ENCODE measurements at regions not wholly inside any gene's neighbourhood (a gene's known extent, or its start where the extent isn't known, plus 50 kb on each side); places are given as distances from the start of the nearest gene placed in this dataset.
A peak's percentile ranks its signal among the peaks of the same experiment; 100 is the strongest.

DNA sequence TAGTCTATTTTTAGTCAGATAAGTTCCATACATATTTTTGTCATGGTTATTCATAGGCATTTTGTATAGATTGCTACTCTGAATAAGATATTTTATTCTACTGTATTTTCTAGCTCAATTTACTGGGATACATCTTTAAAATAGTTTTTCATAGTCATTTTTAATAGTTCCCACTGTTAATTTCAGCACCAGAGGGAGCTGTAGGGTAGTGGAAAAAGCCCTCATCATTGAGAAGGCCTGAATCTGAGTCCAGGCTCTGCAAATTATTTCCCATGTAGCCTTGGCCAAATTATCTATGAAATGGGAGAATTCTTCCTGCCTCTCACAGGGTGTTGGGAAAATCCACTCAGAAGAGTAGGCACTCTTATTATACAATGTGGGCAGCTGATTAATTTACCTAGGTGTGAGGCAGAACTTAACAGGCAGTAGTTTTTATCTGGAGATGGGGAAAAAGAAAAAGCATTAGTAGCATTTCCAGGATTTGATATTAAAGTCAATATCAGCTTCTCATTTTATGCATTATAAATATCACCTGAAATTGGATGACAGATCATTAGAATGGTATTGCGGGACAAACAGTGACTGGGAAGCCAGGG lies 102.9 kb upstream of the PAQR3 start:
- TF ChIP-seq, protein P1, sequence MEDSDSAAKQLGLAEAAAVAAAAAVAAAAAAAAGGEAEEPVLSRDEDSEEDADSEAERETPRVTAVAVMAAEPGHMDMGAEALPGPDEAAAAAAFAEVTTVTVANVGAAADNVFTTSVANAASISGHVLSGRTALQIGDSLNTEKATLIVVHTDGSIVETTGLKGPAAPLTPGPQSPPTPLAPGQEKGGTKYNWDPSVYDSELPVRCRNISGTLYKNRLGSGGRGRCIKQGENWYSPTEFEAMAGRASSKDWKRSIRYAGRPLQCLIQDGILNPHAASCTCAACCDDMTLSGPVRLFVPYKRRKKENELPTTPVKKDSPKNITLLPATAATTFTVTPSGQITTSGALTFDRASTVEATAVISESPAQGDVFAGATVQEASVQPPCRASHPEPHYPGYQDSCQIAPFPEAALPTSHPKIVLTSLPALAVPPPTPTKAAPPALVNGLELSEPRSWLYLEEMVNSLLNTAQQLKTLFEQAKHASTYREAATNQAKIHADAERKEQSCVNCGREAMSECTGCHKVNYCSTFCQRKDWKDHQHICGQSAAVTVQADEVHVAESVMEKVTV (CRISPR knock-in tag; IDR thresholded peaks at IDR 0.05) = peak; percentile 86
- TF ChIP-seq NFIC (IDR thresholded peaks at IDR 0.05) (no peak), CEBPB (tag; IDR thresholded peaks at IDR 0.05) (no peak), GATA2 (CRISPR knock-in tag; IDR thresholded peaks at IDR 0.05) (no peak), TCF7L2 (IDR thresholded peaks at IDR 0.05; ENCODE audit: low read depth, low read length) (no peak), ELF4 (CRISPR knock-in tag; IDR thresholded peaks at IDR 0.05) (no peak), RAD51 (IDR thresholded peaks at IDR 0.05; ENCODE audit: borderline replicate concordance, low read depth) (no peak), ZKSCAN3 (CRISPR knock-in tag; IDR thresholded peaks at IDR 0.05) (no peak)
- TF ChIP-seq, protein P2, sequence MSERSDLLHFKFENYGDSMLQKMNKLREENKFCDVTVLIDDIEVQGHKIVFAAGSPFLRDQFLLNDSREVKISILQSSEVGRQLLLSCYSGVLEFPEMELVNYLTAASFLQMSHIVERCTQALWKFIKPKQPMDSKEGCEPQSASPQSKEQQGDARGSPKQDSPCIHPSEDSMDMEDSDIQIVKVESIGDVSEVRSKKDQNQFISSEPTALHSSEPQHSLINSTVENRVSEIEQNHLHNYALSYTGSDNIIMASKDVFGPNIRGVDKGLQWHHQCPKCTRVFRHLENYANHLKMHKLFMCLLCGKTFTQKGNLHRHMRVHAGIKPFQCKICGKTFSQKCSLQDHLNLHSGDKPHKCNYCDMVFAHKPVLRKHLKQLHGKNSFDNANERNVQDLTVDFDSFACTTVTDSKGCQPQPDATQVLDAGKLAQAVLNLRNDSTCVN (CRISPR knock-in tag; IDR thresholded peaks at IDR 0.05) = no peak
- TF ChIP-seq, protein P3, sequence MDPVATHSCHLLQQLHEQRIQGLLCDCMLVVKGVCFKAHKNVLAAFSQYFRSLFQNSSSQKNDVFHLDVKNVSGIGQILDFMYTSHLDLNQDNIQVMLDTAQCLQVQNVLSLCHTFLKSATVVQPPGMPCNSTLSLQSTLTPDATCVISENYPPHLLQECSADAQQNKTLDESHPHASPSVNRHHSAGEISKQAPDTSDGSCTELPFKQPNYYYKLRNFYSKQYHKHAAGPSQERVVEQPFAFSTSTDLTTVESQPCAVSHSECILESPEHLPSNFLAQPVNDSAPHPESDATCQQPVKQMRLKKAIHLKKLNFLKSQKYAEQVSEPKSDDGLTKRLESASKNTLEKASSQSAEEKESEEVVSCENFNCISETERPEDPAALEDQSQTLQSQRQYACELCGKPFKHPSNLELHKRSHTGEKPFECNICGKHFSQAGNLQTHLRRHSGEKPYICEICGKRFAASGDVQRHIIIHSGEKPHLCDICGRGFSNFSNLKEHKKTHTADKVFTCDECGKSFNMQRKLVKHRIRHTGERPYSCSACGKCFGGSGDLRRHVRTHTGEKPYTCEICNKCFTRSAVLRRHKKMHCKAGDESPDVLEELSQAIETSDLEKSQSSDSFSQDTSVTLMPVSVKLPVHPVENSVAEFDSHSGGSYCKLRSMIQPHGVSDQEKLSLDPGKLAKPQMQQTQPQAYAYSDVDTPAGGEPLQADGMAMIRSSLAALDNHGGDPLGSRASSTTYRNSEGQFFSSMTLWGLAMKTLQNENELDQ (CRISPR knock-in tag; IDR thresholded peaks at IDR 0.05; ENCODE audit: borderline replicate concordance) = no peak
- TF ChIP-seq, protein P4, sequence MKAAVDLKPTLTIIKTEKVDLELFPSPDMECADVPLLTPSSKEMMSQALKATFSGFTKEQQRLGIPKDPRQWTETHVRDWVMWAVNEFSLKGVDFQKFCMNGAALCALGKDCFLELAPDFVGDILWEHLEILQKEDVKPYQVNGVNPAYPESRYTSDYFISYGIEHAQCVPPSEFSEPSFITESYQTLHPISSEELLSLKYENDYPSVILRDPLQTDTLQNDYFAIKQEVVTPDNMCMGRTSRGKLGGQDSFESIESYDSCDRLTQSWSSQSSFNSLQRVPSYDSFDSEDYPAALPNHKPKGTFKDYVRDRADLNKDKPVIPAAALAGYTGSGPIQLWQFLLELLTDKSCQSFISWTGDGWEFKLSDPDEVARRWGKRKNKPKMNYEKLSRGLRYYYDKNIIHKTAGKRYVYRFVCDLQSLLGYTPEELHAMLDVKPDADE (conservative IDR thresholded peaks at IDR 0.05; ENCODE audit: control insufficient read depth, low read depth, low read length) = no peak
- TF ChIP-seq, protein P5, sequence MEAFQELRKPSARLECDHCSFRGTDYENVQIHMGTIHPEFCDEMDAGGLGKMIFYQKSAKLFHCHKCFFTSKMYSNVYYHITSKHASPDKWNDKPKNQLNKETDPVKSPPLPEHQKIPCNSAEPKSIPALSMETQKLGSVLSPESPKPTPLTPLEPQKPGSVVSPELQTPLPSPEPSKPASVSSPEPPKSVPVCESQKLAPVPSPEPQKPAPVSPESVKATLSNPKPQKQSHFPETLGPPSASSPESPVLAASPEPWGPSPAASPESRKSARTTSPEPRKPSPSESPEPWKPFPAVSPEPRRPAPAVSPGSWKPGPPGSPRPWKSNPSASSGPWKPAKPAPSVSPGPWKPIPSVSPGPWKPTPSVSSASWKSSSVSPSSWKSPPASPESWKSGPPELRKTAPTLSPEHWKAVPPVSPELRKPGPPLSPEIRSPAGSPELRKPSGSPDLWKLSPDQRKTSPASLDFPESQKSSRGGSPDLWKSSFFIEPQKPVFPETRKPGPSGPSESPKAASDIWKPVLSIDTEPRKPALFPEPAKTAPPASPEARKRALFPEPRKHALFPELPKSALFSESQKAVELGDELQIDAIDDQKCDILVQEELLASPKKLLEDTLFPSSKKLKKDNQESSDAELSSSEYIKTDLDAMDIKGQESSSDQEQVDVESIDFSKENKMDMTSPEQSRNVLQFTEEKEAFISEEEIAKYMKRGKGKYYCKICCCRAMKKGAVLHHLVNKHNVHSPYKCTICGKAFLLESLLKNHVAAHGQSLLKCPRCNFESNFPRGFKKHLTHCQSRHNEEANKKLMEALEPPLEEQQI (IDR thresholded peaks at IDR 0.05) = 0 out of 2 replicates have a peak, but pooled peaks have one; percentile 35
- TF ChIP-seq, protein P6, sequence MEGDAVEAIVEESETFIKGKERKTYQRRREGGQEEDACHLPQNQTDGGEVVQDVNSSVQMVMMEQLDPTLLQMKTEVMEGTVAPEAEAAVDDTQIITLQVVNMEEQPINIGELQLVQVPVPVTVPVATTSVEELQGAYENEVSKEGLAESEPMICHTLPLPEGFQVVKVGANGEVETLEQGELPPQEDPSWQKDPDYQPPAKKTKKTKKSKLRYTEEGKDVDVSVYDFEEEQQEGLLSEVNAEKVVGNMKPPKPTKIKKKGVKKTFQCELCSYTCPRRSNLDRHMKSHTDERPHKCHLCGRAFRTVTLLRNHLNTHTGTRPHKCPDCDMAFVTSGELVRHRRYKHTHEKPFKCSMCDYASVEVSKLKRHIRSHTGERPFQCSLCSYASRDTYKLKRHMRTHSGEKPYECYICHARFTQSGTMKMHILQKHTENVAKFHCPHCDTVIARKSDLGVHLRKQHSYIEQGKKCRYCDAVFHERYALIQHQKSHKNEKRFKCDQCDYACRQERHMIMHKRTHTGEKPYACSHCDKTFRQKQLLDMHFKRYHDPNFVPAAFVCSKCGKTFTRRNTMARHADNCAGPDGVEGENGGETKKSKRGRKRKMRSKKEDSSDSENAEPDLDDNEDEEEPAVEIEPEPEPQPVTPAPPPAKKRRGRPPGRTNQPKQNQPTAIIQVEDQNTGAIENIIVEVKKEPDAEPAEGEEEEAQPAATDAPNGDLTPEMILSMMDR (IDR thresholded peaks at IDR 0.05 in 2 of 3, conservative IDR thresholded peaks at IDR 0.05 in 1 of 3; ENCODE audit: insufficient read depth in 2 of 3, low read depth in 1 of 3, low read length in 3 of 3) = peak; percentile 57 to 75 (median 58); a peak in 4 of 6 replicates

Data from K562 (cell line).